GM23338 (cell line): ENCODE measurements at regions not wholly inside any gene's neighbourhood (a gene's known extent, or its start where the extent isn't known, plus 50 kb on each side); places are given as distances from the start of the nearest gene placed in this dataset.

Experiments used
- EZH2 ChIP-seq: fragments of 200-600 bp; sonication (generic); IDR thresholded peaks from one replicate; pipeline ENCODE4 v1.8.0; 2017; ENCODE audit warnings: antibody characterized with exemption, mild to moderate bottlenecking, low read depth; ENCODE audit not compliant: unreplicated experiment
- EZH2phosphoT487 ChIP-seq: fragments of 200-600 bp; sonication (generic); IDR thresholded peaks from one replicate; pipeline ENCODE4 v1.8.1; 2018; ENCODE audit warnings: antibody characterized with exemption; ENCODE audit not compliant: unreplicated experiment
- JUNB ChIP-seq: IDR thresholded peaks from one replicate; pipeline ENCODE4 v1.6.1; 2016; ENCODE audit warnings: antibody characterized with exemption; ENCODE audit not compliant: unreplicated experiment
- NANOG ChIP-seq: IDR thresholded peaks from 2 replicates; pipeline ENCODE4 v1.6.1; 2016; ENCODE audit warnings: antibody characterized with exemption, borderline replicate concordance
- ZNF331 ChIP-seq: fragments of 250-450 bp; sonication (Bioruptor Pico); IDR thresholded peaks from 2 replicates; pipeline ENCODE4 v1.5.0; 2020; ENCODE audit warnings: low read depth, mild to moderate bottlenecking, moderate library complexity
- TF ChIP-seq, protein P1 (sequence below): fragments of 250-450 bp; sonication (Bioruptor Pico); IDR thresholded peaks from 2 replicates; pipeline ENCODE4 v1.5.0; 2020; ENCODE audit warnings: mild to moderate bottlenecking, moderate library complexity
- TF ChIP-seq, protein P2 (sequence below), 2 experiments: fragments of 200-600 bp in 1 of 2; sonication (generic) in 1 of 2; conservative IDR thresholded peaks; 2 replicates each; pipeline versions ENCODE4 v1.5.1 to v1.6.1; 2016 to 2017; ENCODE audit warnings: antibody characterized with exemption in 2 of 2, low read depth in 2 of 2, mild to moderate bottlenecking in 2 of 2, moderate library complexity in 1 of 2

DNA sequence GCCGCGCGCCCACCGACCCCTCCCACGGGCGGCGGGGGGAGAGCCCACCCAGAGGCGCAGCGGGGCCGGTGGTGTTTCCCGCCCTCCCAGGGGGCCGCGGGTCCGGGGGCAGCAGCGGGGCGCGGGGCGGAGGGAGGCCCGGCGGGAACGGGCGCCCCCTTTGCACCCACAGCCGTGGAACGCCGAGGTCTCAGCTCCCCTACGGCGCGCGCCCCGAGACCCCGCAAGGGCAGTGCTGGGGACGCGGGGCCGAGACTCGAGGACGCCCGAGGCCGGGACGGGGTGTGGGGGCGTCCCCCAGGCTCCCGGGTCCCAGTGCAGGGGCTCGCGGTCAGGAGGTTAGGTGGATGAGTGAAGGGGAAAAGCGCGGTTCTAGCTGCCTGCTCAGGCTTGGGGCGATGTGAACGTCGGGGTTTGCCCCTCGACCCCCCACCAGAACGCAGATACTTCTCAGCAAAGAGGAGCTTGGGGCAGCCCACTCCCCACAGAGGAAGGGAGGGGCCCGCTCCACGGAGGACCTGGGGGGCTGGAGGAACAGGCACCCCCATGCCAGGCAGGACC lies 65.5 kb upstream of the BHLHE23 start (continued):
- TF ChIP-seq, protein P1, sequence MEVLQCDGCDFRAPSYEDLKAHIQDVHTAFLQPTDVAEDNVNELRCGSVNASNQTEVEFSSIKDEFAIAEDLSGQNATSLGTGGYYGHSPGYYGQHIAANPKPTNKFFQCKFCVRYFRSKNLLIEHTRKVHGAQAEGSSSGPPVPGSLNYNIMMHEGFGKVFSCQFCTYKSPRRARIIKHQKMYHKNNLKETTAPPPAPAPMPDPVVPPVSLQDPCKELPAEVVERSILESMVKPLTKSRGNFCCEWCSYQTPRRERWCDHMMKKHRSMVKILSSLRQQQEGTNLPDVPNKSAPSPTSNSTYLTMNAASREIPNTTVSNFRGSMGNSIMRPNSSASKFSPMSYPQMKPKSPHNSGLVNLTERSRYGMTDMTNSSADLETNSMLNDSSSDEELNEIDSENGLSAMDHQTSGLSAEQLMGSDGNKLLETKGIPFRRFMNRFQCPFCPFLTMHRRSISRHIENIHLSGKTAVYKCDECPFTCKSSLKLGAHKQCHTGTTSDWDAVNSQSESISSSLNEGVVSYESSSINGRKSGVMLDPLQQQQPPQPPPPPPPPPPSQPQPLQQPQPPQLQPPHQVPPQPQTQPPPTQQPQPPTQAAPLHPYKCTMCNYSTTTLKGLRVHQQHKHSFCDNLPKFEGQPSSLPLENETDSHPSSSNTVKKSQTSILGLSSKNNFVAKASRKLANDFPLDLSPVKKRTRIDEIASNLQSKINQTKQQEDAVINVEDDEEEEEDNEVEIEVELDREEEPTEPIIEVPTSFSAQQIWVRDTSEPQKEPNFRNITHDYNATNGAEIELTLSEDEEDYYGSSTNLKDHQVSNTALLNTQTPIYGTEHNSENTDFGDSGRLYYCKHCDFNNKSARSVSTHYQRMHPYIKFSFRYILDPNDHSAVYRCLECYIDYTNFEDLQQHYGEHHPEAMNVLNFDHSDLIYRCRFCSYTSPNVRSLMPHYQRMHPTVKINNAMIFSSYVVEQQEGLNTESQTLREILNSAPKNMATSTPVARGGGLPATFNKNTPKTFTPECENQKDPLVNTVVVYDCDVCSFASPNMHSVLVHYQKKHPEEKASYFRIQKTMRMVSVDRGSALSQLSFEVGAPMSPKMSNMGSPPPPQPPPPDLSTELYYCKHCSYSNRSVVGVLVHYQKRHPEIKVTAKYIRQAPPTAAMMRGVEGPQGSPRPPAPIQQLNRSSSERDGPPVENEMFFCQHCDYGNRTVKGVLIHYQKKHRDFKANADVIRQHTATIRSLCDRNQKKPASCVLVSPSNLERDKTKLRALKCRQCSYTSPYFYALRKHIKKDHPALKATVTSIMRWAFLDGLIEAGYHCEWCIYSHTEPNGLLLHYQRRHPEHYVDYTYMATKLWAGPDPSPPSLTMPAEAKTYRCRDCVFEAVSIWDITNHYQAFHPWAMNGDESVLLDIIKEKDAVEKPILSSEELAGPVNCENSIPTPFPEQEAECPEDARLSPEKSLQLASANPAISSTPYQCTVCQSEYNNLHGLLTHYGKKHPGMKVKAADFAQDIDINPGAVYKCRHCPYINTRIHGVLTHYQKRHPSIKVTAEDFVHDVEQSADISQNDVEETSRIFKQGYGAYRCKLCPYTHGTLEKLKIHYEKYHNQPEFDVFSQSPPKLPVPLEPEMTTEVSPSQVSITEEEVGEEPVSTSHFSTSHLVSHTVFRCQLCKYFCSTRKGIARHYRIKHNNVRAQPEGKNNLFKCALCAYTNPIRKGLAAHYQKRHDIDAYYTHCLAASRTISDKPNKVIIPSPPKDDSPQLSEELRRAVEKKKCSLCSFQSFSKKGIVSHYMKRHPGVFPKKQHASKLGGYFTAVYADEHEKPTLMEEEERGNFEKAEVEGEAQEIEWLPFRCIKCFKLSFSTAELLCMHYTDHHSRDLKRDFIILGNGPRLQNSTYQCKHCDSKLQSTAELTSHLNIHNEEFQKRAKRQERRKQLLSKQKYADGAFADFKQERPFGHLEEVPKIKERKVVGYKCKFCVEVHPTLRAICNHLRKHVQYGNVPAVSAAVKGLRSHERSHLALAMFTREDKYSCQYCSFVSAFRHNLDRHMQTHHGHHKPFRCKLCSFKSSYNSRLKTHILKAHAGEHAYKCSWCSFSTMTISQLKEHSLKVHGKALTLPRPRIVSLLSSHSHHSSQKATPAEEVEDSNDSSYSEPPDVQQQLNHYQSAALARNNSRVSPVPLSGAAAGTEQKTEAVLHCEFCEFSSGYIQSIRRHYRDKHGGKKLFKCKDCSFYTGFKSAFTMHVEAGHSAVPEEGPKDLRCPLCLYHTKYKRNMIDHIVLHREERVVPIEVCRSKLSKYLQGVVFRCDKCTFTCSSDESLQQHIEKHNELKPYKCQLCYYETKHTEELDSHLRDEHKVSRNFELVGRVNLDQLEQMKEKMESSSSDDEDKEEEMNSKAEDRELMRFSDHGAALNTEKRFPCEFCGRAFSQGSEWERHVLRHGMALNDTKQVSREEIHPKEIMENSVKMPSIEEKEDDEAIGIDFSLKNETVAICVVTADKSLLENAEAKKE (CRISPR knock-in tag) = no peak
- TF ChIP-seq JUNB (no peak), EZH2phosphoT487 (no peak), ZNF331 (CRISPR knock-in tag) (no peak), NANOG (no peak), EZH2 (no peak)
- TF ChIP-seq, protein P2, sequence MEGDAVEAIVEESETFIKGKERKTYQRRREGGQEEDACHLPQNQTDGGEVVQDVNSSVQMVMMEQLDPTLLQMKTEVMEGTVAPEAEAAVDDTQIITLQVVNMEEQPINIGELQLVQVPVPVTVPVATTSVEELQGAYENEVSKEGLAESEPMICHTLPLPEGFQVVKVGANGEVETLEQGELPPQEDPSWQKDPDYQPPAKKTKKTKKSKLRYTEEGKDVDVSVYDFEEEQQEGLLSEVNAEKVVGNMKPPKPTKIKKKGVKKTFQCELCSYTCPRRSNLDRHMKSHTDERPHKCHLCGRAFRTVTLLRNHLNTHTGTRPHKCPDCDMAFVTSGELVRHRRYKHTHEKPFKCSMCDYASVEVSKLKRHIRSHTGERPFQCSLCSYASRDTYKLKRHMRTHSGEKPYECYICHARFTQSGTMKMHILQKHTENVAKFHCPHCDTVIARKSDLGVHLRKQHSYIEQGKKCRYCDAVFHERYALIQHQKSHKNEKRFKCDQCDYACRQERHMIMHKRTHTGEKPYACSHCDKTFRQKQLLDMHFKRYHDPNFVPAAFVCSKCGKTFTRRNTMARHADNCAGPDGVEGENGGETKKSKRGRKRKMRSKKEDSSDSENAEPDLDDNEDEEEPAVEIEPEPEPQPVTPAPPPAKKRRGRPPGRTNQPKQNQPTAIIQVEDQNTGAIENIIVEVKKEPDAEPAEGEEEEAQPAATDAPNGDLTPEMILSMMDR (conservative IDR thresholded peaks at IDR 0.05; ENCODE audit: low read depth in 2 of 2) = no peak
